ENCODE measurements at regions not wholly inside any gene's neighbourhood (a gene's known extent, or its start where the extent isn't known, plus 50 kb on each side); places are given as distances from the start of the nearest gene placed in this dataset.

DNA sequence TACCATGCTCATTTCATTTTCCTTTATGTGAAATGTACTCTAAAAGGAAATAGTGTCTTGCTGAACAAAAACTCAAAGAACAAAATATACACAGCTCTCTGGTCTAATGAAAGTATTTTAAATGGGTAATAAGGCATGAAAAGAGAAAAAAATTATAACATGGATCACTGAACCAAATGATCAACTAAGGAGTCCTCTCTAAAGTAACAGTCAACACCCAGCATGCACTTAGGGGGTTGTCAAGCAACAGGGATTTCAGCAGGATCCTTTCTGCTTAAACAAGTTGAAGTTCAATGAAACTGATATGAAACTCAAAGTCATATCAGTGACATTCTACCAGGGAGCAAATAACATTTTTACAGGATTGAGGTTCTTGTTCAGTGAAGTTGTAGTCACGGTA is 398.8 kb downstream of the SEC23A start:
- H3K27me3 ChIP-seq (ENCODE audit: low read depth, low read length) = no peaks in the 10 kb centered on the region
- H3K36me3 ChIP-seq (replicated peaks; ENCODE audit: low read depth, low read length) = no peaks in the 10 kb centered on the region
- H2AFZ ChIP-seq (ENCODE audit: low read depth, low read length) = no peak overlapping the region
- H4K20me1 ChIP-seq (ENCODE audit: insufficient read depth, low read length) = no peaks in the 10 kb centered on the region
- H3K27ac ChIP-seq (ENCODE audit: low read length) = no peak overlapping the region
- H3K9me3 ChIP-seq (ENCODE audit: insufficient read depth, low read length) = no peaks in the 10 kb centered on the region
- H3K4me3 ChIP-seq (ENCODE audit: low read length) = no peak overlapping the region
- no peaks in the 10 kb centered on the region for H3K4me1 ChIP-seq (ENCODE audit: low read length)
- no peak overlapping the region for H3K4me2 ChIP-seq (ENCODE audit: low read length)
- H3K9ac ChIP-seq (ENCODE audit: low read length) = no peak overlapping the region
- no peaks in the 10 kb centered on the region for H3K79me2 ChIP-seq (ENCODE audit: low read length)
- no peak for TF ChIP-seq EZH2phosphoT487 (IDR thresholded peaks at IDR 0.05; ENCODE audit: low read depth)
- TF ChIP-seq, protein P1, sequence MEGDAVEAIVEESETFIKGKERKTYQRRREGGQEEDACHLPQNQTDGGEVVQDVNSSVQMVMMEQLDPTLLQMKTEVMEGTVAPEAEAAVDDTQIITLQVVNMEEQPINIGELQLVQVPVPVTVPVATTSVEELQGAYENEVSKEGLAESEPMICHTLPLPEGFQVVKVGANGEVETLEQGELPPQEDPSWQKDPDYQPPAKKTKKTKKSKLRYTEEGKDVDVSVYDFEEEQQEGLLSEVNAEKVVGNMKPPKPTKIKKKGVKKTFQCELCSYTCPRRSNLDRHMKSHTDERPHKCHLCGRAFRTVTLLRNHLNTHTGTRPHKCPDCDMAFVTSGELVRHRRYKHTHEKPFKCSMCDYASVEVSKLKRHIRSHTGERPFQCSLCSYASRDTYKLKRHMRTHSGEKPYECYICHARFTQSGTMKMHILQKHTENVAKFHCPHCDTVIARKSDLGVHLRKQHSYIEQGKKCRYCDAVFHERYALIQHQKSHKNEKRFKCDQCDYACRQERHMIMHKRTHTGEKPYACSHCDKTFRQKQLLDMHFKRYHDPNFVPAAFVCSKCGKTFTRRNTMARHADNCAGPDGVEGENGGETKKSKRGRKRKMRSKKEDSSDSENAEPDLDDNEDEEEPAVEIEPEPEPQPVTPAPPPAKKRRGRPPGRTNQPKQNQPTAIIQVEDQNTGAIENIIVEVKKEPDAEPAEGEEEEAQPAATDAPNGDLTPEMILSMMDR (IDR thresholded peaks at IDR 0.05; ENCODE audit: low read depth, low read length) = no peak

DNA sequence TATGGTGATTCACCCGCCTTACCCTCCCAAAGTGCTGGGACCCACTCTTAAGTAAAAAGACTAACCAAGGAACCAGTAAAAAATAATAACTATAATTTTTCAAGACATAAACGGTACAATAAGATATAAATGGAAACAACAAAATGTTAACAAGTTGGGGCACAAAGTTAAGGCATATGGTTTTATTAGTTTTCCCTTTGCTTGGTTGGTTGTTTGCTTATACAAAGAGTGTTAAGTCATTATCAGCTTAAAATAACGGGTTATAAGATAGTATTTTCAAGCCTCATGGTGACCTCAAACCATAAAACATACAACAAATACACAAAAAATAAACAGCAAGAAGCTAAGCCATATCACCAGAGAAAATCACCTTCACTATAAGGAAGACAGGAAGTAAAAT is 406.1 kb downstream of the SEC23A start:
- no peaks in the 10 kb centered on the region for H3K4me1 ChIP-seq (ENCODE audit: low read length)
- no peak overlapping the region for H2AFZ ChIP-seq (ENCODE audit: low read depth, low read length)
- H3K4me2 ChIP-seq (ENCODE audit: low read length) = no peak overlapping the region
- no peak overlapping the region for H3K9ac ChIP-seq (ENCODE audit: low read length)
- no peaks in the 10 kb centered on the region for H3K9me3 ChIP-seq (ENCODE audit: insufficient read depth, low read length)
- H3K79me2 ChIP-seq (ENCODE audit: low read length) = no peaks in the 10 kb centered on the region
- no peak overlapping the region for H3K4me3 ChIP-seq (ENCODE audit: low read length)
- no peaks in the 10 kb centered on the region for H3K36me3 ChIP-seq (replicated peaks; ENCODE audit: low read depth, low read length)
- H3K27ac ChIP-seq (ENCODE audit: low read length) = no peak overlapping the region
- TF ChIP-seq EZH2phosphoT487 (IDR thresholded peaks at IDR 0.05; ENCODE audit: low read depth) = no peak
- TF ChIP-seq, protein P1 (IDR thresholded peaks at IDR 0.05; ENCODE audit: low read depth, low read length) = no peak
- no peaks in the 10 kb centered on the region for H3K27me3 ChIP-seq (ENCODE audit: low read depth, low read length)
- no peaks in the 10 kb centered on the region for H4K20me1 ChIP-seq (ENCODE audit: insufficient read depth, low read length)

DNA sequence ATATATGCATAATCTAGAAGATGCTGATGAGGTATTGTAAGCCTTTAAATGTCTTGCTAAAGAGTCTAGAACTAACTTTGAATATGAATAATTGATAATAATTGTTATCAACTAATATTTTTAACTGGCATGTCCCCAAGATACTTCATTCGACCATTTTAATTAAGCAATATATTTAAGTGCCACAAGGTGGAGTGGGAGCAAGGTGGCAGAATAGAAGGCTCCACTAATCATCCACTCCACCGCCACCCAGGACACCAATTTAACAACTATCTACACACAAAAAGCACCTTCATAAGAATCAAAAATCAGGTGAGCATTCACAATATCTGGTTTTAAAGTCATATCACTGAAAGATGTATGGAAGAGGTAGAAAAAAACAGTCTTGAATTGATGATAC is 409.6 kb downstream of the SEC23A start:
- H3K9ac ChIP-seq (ENCODE audit: low read length) = no peak overlapping the region
- no peak overlapping the region for H3K27ac ChIP-seq (ENCODE audit: low read length)
- H3K4me2 ChIP-seq (ENCODE audit: low read length) = no peak overlapping the region
- no peaks in the 10 kb centered on the region for H3K4me1 ChIP-seq (ENCODE audit: low read length)
- no peaks in the 10 kb centered on the region for H3K36me3 ChIP-seq (replicated peaks; ENCODE audit: low read depth, low read length)
- no peak overlapping the region for H2AFZ ChIP-seq (ENCODE audit: low read depth, low read length)
- TF ChIP-seq, protein P1 (IDR thresholded peaks at IDR 0.05; ENCODE audit: low read depth, low read length) = no peak
- no peak for TF ChIP-seq EZH2phosphoT487 (IDR thresholded peaks at IDR 0.05; ENCODE audit: low read depth)
- H3K9me3 ChIP-seq (ENCODE audit: insufficient read depth, low read length) = no peaks in the 10 kb centered on the region
- H3K4me3 ChIP-seq (ENCODE audit: low read length) = no peak overlapping the region
- H3K27me3 ChIP-seq (ENCODE audit: low read depth, low read length) = no peaks in the 10 kb centered on the region
- H4K20me1 ChIP-seq (ENCODE audit: insufficient read depth, low read length) = no peaks in the 10 kb centered on the region
- H3K79me2 ChIP-seq (ENCODE audit: low read length) = no peaks in the 10 kb centered on the region

DNA sequence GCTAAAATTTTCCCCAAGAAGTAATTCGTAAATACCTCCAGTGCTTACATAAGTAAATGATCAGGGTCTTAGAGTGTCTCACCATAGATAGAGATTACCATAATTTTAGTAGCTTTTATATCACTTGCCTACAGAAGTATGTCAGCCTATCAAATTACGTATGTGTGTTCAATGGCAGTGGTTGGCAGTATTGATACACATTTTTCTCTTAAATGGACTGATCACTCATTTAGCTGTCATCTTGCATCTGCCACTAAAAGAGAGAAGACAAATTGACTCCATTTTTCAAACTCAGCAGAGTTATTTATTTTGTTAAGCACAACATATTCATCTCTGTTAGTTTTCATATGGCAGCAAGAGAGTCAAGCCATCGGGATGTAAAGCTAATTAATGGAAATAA is 413.1 kb upstream of the CLEC14A start:
- no peak overlapping the region for H3K4me3 ChIP-seq (ENCODE audit: low read length)
- H3K9me3 ChIP-seq (ENCODE audit: insufficient read depth, low read length) = no peaks in the 10 kb centered on the region
- TF ChIP-seq, protein P1 (IDR thresholded peaks at IDR 0.05; ENCODE audit: low read depth, low read length) = no peak
- no peak for TF ChIP-seq EZH2phosphoT487 (IDR thresholded peaks at IDR 0.05; ENCODE audit: low read depth)
- no peak overlapping the region for H2AFZ ChIP-seq (ENCODE audit: low read depth, low read length)
- H4K20me1 ChIP-seq (ENCODE audit: insufficient read depth, low read length) = no peaks in the 10 kb centered on the region
- no peaks in the 10 kb centered on the region for H3K27me3 ChIP-seq (ENCODE audit: low read depth, low read length)
- no peak overlapping the region for H3K9ac ChIP-seq (ENCODE audit: low read length)
- H3K27ac ChIP-seq (ENCODE audit: low read length) = no peak overlapping the region
- no peak overlapping the region for H3K4me2 ChIP-seq (ENCODE audit: low read length)
- no peaks in the 10 kb centered on the region for H3K36me3 ChIP-seq (replicated peaks; ENCODE audit: low read depth, low read length)
- no peaks in the 10 kb centered on the region for H3K4me1 ChIP-seq (ENCODE audit: low read length)
- H3K79me2 ChIP-seq (ENCODE audit: low read length) = no peaks in the 10 kb centered on the region

Data from OCI-LY3 (cell line).